Esophagus squamous epithelium (tissue), 5 donors: ENCODE measurements at regions not wholly inside any gene's neighbourhood (a gene's known extent, or its start where the extent isn't known, plus 50 kb on each side); places are given as distances from the start of the nearest gene placed in this dataset.

Experiments used
- DNase-seq: peaks from one replicate; lab custom pipeline; 2025; lab: John Stamatoyannopoulos, UW
- H3K27ac ChIP-seq, 4 donors: fragments of 200-600 bp; sonication (generic); one replicate each; pipeline ENCODE4 v1.5.1; 2016 to 2019; ENCODE audit warnings: mild to moderate bottlenecking in 1 of 4
- H3K27me3 ChIP-seq, 4 donors: fragments of 200-600 bp; sonication (generic); 1 replicate in 3 of 4; 2 replicates in 1 of 4; pipeline versions ENCODE4 v1.5.1 to v1.6.0; 2017 to 2021; ENCODE audit warnings: antibody characterized with exemption in 1 of 4
- H3K36me3 ChIP-seq, 3 donors: fragments of 200-600 bp; sonication (generic); one replicate each; pipeline ENCODE4 v1.5.1; 2016 to 2019
- H3K4me1 ChIP-seq, 3 donors: fragments of 200-600 bp; sonication (generic); one replicate each; pipeline ENCODE4 v1.5.1; 2017 to 2019
- H3K4me3 ChIP-seq, 4 donors: fragments of 200-600 bp; sonication (generic); 1 replicate in 3 of 4; 2 replicates in 1 of 4; pipeline ENCODE4 v1.5.1; 2016 to 2019; ENCODE audit warnings: mild to moderate bottlenecking in 2 of 4, moderate library complexity in 1 of 4
- H3K9me3 ChIP-seq, 3 donors: fragments of 200-600 bp; sonication (generic); one replicate each; pipeline ENCODE4 v1.5.1; 2016 to 2019
- POLR2A ChIP-seq, 4 donors: fragments of 450-650 bp; IDR thresholded peaks; one replicate each; pipeline ENCODE4 v1.6.1; 2017; ENCODE audit warnings: antibody characterized with exemption in 4 of 4, mild to moderate bottlenecking in 4 of 4, moderate library complexity in 3 of 4
- WGBS, 2 donors: methylation state at CpG; one replicate each; pipeline ENCODE4 v1.1.5; 2018; 5-methylcytosine and 5-hydroxymethylcytosine counted together
- intact Hi-C: fragments of 100-400 bp; cut with DNase I; formaldehyde crosslinking; loops from one replicate; pipeline ENCODE4 v1.15.0; 2022
- TF ChIP-seq, protein P1 (sequence below), 6 experiments: fragments of 450-650 bp in 4 of 6; fragments of 200-600 bp in 2 of 6; sonication (generic) in 2 of 6; IDR thresholded peaks; one replicate each; pipeline ENCODE4 v1.5.1; 2016 to 2019; ENCODE audit warnings: antibody characterized with exemption in 6 of 6, mild to moderate bottlenecking in 4 of 6, moderate library complexity in 4 of 6
- donor health status: DM: yes; HTN: yes; CAD: no.

DNA sequence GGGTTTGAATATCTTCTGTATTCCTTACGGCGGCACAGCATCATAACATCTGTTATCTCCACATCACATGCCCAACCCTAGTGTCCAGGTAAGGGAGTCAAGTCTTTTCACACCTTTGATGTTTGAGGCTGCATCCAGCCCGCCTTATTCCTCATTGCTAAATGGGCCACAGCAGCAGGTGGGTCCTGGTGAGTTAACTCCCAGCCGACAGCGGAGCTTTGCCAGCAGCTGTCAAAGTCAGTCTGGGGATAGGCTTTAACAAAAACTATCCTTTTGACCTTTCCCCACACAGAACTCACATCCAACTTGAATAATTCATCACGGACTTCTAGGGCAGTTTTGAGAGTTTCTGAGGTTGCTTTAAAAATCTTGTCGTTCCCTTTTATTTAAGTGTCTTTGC is 235.1 kb downstream of the DLEU7 start:
- intact Hi-C loops: no loop called here
- Histone ChIP-seq H3K36me3 (no peaks in the 10 kb centered on the region), H3K27ac (no peak overlapping the region), H3K27me3 (no peaks in the 10 kb centered on the region), H3K4me3 (no peak overlapping the region), H3K9me3 (no peaks in the 10 kb centered on the region), H3K4me1 (no peaks in the 10 kb centered on the region)
- 67 to 77% methylated on average over 7 of the region's 7 CpGs for WGBS, 2 donors
- no peak for DNase-seq
- TF ChIP-seq, protein P1, sequence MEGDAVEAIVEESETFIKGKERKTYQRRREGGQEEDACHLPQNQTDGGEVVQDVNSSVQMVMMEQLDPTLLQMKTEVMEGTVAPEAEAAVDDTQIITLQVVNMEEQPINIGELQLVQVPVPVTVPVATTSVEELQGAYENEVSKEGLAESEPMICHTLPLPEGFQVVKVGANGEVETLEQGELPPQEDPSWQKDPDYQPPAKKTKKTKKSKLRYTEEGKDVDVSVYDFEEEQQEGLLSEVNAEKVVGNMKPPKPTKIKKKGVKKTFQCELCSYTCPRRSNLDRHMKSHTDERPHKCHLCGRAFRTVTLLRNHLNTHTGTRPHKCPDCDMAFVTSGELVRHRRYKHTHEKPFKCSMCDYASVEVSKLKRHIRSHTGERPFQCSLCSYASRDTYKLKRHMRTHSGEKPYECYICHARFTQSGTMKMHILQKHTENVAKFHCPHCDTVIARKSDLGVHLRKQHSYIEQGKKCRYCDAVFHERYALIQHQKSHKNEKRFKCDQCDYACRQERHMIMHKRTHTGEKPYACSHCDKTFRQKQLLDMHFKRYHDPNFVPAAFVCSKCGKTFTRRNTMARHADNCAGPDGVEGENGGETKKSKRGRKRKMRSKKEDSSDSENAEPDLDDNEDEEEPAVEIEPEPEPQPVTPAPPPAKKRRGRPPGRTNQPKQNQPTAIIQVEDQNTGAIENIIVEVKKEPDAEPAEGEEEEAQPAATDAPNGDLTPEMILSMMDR (IDR thresholded peaks at IDR 0.05): no peak
- no peak for TF ChIP-seq POLR2A (IDR thresholded peaks at IDR 0.05)

DNA sequence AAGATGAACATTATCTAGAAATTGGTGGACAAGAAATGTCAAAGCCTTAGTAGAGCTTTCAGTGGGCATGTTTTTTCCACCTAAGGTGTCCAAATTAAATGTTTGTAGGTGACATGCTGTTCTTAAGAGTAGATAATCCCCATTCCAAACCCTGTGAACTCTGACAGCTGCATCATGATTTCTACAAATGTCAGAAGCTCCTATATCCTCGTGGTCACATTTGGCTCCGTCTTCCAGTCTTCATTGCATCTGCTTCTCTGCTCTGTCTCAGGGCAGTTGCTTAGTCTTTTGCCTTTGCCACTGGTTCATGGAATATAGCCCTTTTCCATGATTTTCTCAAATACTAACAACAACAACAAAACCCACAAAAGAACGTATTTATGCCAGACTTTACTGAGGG is 234.5 kb downstream of the DLEU7 start:
- no peak for DNase-seq
- H3K27me3 ChIP-seq: no peaks in the 10 kb centered on the region
- no peaks in the 10 kb centered on the region for H3K4me1 ChIP-seq
- WGBS, 2 donors: 58 to 81% methylated on average over 3 of the region's 3 CpGs
- intact Hi-C loops: no loop called here
- no peak overlapping the region for H3K27ac ChIP-seq
- H3K4me3 ChIP-seq: no peak overlapping the region
- H3K9me3 ChIP-seq: no peaks in the 10 kb centered on the region
- H3K36me3 ChIP-seq: no peaks in the 10 kb centered on the region
- TF ChIP-seq, protein P1 (IDR thresholded peaks at IDR 0.05): no peak
- no peak for TF ChIP-seq POLR2A (IDR thresholded peaks at IDR 0.05)

DNA sequence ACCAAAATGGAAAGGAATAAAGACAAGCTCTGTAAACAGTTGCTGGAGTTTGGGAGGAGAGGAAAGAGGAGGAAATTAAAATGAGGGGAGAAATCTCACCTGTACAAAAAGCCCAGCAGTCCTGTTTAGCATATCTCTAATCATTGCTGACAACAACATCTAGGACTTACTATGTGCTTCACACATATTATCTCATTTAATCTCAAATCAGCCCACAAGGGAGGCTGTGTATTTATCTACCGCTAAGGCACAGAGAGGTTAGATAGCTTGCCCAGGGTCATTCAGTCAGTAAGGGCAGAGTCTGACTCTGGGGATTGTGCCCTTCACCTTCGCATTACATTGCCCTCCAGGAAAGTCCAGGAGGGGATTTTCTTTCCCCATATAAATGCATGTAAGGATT is 233.3 kb downstream of the DLEU7 start:
- Histone ChIP-seq H3K4me1 (no peaks in the 10 kb centered on the region), H3K27ac (no peak overlapping the region), H3K4me3 (no peak overlapping the region), H3K36me3 (no peaks in the 10 kb centered on the region), H3K27me3 (no peaks in the 10 kb centered on the region), H3K9me3 (no peaks in the 10 kb centered on the region)
- TF ChIP-seq, protein P1 (IDR thresholded peaks at IDR 0.05): no peak
- no peak for TF ChIP-seq POLR2A (IDR thresholded peaks at IDR 0.05)
- DNase-seq: no peak
- intact Hi-C loops: no loop called here
- 83 to 100% methylated on average over 1 to 2 of the region's 2 CpGs for WGBS, 2 donors

DNA sequence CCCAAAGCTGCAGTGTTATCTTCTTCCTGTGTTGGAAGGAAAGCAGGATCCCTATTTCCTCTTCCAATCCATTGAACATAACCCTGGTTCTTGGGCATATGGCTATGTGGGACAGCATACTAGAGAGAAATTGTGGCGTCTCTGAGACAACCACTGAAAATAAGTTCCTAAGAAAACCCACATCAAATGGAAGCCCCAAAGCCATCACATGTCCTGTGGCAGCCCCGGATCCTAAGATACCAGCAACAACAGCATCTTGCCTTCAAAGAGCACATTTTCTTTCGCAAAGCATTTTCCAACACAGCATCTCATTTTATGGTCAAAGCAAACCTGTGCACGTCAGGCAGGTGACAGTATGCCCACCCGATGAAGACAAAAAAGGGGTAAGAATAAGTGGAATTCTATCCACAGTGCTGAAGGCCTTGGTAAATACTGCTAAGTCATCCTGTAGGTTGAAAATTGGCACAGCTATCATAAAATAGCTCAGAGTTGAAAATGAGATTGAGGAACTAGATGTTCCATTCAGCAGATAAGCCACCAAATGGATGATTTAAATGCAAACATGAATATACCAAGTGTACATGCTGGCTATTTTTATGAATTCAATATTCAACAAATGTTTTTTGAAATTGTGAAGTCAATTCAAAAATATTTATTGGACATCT is 232.2 kb downstream of the DLEU7 start:
- 71 to 84% methylated on average over 4 to 5 of the region's 5 CpGs for WGBS, 2 donors
- Histone ChIP-seq H3K27ac (no peak overlapping the region), H3K4me3 (no peak overlapping the region), H3K27me3 (no peaks in the 10 kb centered on the region), H3K4me1 (no peaks in the 10 kb centered on the region), H3K36me3 (no peaks in the 10 kb centered on the region), H3K9me3 (no peaks in the 10 kb centered on the region)
- DNase-seq: no peak
- TF ChIP-seq POLR2A (IDR thresholded peaks at IDR 0.05): no peak
- TF ChIP-seq, protein P1 (IDR thresholded peaks at IDR 0.05): no peak
- intact Hi-C loops: no loop called here

DNA sequence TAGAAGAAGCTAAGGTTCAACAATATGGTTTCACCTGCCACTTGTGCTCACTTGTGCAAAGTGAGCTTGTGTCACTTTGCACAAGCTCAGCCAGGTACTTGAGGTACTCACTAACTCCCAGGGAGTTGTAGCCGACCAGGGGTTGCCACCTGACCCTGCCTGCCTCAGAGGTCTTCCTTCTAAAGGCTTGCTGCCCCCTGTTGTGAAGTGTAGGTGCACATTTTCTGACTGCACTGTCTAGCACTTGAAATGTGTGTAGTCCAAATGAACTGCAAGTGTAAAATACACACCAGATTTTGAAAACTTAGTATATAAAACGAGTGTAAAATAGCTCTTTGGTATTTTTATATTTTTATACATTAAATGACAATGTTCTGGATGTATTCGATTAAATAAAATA is 230.8 kb downstream of the DLEU7 start:
- TF ChIP-seq, protein P1 (IDR thresholded peaks at IDR 0.05): no peak
- TF ChIP-seq POLR2A (IDR thresholded peaks at IDR 0.05): no peak
- 51 to 58% methylated on average over 3 of the region's 3 CpGs for WGBS, 2 donors
- Histone ChIP-seq H3K4me1 (no peaks in the 10 kb centered on the region), H3K36me3 (no peaks in the 10 kb centered on the region), H3K27ac (no peak overlapping the region), H3K27me3 (no peaks in the 10 kb centered on the region), H3K4me3 (no peak overlapping the region), H3K9me3 (no peaks in the 10 kb centered on the region)
- DNase-seq: no peak
- intact Hi-C loops: no loop called here
